Neural progenitor cell (in vitro differentiated cells): ENCODE measurements at regions not wholly inside any gene's neighbourhood (a gene's known extent, or its start where the extent isn't known, plus 50 kb on each side); places are given as distances from the start of the nearest gene placed in this dataset.

Experiments used
- CTCF ChIP-seq: fragments of 200-600 bp; sonication (generic); IDR thresholded peaks from 2 replicates; pipeline ENCODE4 v1.5.1; 2017; ENCODE audit warnings: antibody characterized with exemption, mild to moderate bottlenecking
- EZH2 ChIP-seq: fragments of 200-600 bp; sonication (generic); IDR thresholded peaks from 2 replicates; pipeline ENCODE4 v1.6.1; 2017; ENCODE audit warnings: antibody characterized with exemption, mild to moderate bottlenecking, moderate library complexity

DNA sequence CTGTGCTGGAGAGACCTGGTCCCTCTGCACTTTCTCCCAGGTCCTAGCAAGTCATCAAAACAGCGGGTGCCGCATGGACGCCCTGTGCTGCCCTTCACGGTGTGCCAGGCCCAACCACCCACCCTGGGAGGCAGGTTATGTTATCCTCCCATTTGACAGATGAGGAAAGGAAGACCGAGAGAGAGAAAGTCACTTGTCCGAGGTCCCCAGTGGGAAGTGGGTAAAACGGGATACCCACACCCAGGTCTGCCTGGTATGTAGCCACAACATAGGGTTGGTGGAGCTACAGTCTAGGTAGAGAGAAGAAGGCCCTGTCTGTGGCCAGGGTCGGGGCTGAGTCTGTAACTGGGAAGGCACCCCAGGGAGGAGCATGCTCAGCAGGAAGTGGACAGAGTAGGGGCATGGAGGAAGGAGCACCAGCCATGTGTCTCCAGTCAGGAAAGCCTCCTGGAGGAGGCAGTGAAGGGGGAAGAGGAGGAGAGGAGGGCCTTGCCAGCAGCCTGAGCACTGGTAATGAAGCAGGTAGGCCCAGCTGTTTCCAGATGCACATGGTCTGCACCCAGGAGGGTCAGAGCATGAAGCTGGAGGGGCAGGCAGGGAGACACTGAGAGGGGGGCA is 98.4 kb downstream of the ZFP36L2 start:
- TF ChIP-seq CTCF, result no peak
- TF ChIP-seq EZH2, result no peak
